HG03342 (cell line): ENCODE measurements at regions not wholly inside any gene's neighbourhood (a gene's known extent, or its start where the extent isn't known, plus 50 kb on each side); places are given as distances from the start of the nearest gene placed in this dataset.

ENCODE experiments used
- ATAC-seq: cut with Tn5 transposase; IDR thresholded peaks from one replicate; pipeline ENCODE4 v1.9.1; 2021; ENCODE audit warnings: mild to moderate bottlenecking, moderate library complexity; ENCODE audit not compliant: unreplicated experiment

DNA sequence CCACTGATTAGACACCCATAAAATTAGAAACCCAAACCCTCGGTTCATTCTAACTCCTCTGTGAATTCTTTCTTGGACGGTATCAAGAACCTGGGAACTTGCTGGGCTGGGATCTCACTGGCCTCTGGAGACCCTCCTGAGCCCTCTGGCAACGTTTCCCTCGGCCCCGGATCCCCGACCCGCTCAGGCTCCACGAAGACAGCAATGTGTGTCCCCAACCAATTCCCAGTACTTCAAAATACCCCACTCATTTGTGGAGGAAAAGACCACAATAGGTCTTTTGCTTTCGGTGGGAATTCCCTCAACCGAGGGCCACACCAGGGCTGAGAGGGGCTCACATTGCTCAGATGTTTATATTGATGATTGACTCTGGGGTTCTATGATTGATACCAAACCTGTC, 117.9 kb upstream of the PRR20G start:
- no peak for ATAC-seq

DNA sequence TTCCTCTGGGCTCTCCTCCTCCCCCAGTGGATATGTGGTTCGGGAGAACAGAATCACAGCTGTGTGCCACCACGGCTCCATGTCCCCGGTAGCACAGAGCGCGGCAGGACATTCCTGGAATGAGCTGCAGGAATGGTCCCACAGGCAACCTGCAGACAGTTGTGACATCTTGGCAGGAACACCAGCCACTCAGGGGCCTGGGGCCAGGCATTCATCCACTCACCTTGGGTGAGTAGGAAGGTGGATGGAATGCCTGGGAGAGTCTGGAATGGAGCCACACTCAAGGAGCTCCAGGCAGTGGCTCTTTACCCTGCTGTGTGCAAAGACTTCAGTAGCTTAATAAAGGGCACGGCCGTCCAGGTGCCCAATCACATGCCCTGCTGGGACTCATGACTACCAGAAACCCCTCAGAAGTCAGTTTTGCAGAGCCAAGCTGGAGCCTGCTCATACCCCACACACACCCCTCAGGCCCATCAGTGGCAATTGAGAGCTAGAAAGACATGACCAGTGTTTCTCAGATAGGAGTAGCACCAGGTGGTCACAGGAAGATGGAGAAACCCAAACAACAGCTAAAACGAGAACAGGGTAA, 117.3 kb upstream of the PRR20G start:
- ATAC-seq, result no peak

GRCh38 chr3:127404221-127405009, 116.6 kb upstream of the PRR20G start:
- no peak for ATAC-seq

GRCh38 chr3:127403795-127404194, 115.9 kb upstream of the PRR20G start:
- ATAC-seq, result no peak

- no peak for ATAC-seq
These were observed 111.3 kb upstream of the PRR20G start for GRCh38 chr3:127399154-127399553.

DNA sequence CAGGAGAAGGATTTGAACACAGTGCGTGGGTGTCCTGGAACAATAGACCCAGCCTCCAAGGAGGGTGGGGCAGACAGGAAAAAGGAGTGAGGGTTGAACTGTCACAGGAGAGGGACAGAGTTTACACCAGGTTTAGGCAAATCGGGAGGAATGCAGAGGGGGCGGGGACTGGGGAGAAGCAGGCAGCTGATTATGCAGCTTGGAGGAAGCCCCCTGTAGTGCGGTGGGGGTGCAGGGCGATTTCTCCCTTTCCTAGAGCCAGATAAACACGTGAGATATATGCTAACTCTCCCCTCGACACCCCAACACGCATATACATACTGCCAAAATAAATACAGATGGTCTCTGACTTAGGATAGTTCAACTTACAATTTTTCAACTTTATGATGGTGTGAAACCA, 108.6 kb upstream of the PRR20G start:
- no peak for ATAC-seq

GRCh38 chr3:127395663-127396355, 108.0 kb upstream of the PRR20G start:
- no peak for ATAC-seq

GRCh38 chr3:127394984-127395662, 107.3 kb upstream of the PRR20G start:
- no peak for ATAC-seq

- ATAC-seq, result no peak
These were observed 106.2 kb upstream of the PRR20G start for GRCh38 chr3:127394031-127394430.

GRCh38 chr3:127393131-127393820, 105.4 kb upstream of the PRR20G start:
- no peak for ATAC-seq

DNA sequence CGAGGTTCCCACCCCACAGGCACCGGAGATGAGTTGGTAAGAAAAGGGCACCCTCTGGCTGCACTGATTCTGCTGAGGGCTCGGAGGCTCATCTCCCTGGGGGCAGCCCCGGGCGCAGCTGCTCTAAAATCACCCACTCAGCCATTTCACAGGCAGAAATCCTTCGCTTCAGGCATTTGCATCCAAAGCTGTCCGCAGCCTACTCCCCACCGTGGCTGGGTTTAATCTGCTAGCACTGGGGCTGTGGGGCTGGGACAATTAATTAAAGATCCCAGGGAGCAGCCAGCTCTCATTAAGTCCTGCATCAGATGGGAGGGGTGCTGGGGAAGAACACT, 104.3 kb upstream of the PRR20G start:
- no peak for ATAC-seq

GRCh38 chr3:127391436-127392155, 103.8 kb upstream of the PRR20G start:
- ATAC-seq, result no peak

DNA sequence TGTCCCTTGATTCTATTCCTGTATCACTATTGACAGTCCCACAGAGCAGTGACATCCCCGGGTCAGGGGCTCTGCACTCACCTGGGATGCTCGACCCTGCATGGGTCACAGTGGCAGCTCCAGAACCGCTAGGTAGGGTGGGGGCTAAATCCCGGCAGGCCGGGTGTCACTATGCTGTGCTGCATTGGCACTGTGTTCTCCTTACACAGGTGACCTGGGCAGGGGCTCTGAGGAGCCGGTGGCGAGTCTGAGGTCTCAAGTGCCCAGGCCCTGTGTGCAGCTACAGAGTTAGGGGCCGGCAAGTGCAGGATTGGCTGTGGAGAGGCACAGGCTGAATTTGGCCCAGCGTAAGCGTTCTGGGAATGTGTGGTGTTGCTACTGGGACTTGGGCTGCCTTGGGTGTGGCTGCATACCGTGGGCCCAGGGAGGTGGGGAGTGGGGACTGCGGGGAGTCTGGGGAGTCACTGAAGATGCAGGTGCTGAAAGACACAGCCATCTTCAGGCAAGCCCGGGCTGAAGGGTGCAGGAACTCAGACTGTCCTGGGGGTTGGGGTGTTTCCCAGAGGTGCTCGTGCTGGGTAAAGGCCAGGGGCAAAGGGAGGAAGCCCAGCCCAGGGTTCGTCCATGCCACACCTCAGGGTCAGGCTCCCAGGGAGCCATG, 102.6 kb upstream of the PRR20G start:
- ATAC-seq, result no peak

DNA sequence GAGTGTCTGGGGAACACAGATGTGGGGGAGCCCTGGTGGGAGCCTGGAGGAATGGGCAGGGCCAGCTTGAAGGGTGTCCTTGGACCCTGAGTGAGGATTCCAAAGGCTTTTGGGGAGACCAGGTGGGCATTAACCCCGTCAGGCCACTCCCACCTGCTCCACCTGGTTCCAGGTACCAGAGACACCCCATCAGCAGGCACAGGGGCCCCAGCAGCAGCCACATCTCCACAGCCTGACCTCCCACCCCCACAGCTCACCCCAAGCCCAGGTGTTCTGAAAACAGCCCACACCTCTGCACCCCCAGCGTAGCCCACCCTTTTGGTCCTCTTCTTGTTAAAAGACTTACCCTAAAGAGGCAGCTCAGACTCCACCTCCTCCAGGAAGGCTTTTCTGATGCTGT, 102.1 kb upstream of the PRR20G start:
- no peak for ATAC-seq

DNA sequence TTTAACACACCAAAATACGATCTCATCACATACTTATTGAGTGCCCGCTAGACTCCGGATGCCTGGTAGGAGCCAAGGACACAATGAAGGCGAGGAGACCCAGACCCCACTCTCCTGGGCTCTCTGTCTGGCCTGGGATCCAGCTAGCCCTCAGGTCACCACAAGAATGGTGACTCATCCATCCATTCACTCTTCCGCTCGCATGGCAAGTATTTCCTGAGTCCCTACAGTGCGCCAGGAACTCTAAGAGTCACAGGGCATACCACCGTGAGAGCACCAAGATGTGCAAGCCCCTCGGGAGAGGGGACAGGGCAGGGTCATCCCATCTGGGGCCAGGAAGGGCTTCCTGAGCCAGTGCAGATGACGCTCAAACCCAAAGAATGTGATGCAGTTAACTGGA, 101.6 kb upstream of the PRR20G start:
- ATAC-seq, result no peak

DNA sequence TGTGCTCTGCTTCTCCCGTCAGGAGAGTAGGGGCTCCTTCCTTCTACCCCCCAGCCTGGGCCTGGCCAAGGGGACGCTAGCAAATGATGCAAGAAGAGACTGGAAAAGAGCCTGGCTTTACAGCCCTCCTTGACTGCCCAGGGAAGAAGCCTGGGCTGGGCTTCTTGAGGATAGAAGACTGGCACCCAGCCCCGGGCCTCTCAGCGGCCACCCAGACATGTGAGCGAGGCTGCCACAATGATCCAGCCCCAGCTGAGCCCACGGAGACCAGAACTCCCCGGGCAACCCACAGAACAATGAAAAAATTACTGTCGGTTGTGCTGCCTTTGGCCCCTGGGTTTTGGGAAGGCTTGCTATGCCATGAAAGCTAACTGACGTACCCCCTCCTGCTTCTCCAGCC, 100.6 kb upstream of the PRR20G start:
- no peak for ATAC-seq

DNA sequence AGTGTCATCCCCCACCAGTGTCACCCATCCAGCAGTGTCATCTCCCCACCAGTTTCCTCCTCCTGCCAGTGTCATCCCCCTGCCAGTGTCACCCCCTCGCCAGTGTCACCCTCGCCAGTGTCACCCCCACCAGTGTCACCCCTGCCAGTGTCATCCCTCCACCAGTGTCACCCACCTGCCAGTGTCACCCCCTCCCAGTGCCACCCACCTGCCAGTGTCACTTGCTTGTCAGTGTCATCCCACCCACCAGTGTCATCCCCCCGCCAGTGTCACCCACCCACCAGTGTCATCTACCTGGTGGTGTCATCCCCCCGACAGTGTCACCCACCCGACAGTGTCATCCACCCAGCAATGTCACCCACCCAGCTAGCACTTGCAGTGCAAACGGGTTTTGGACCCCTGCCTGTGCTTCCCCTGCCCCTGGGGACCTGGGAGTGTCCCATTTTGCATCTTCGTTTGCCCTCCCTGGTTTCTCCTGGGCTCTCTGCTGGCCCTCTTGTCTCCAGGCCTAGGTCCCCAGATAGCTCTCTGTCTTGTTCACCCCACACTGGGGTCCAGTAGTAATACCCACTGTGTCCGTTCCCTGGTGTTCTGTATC, 99.8 kb upstream of the PRR20G start:
- ATAC-seq, result no peak

GRCh38 chr3:127387119-127387518, 99.3 kb upstream of the PRR20G start:
- ATAC-seq, result no peak

GRCh38 chr3:127386490-127386889, 98.6 kb upstream of the PRR20G start:
- no peak for ATAC-seq

- no peak for ATAC-seq
These were observed 97.7 kb upstream of the PRR20G start for GRCh38 chr3:127385540-127385870.
